ENCODE measurements at regions not wholly inside any gene's neighbourhood (a gene's known extent, or its start where the extent isn't known, plus 50 kb on each side); places are given as distances from the start of the nearest gene placed in this dataset.

DNA sequence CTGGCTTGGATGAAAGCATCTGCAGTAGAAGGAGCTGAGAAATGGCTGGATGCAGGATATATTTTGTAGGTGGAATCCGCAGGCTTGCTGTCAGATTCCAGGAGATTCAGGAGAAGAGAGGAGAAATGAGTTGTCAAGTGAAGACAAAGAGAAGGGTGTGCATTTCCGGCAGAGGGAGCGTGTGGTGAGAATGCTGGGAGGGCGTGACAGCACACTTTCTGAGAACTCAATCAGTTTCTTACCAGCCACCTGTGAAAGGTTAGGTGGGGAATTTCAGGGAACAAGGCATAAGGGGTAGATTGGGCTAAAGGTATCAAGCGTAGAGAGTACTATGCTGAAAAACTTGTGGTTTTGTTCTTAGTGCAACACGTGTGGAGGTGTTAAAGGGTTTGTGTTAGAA lies 199.3 kb upstream of the ANKH start:
- no peaks in the 10 kb centered on the region for H3K9me3 ChIP-seq (ENCODE audit: insufficient read depth in 2 of 2, low read depth in 1 of 2, low read length in 1 of 2)
- H3K9ac ChIP-seq (replicated peaks in 1 of 4; ENCODE audit: extremely low read depth in 1 of 4, low read depth in 3 of 4, low read length in 3 of 4), result no peak overlapping the region
- no peak overlapping the region for H2BK120ac ChIP-seq (replicated peaks; ENCODE audit: low read depth, low read length)
- no peak overlapping the region for H3K27ac ChIP-seq (ENCODE audit: low read depth, low read length)
- no peak for FAIRE-seq
- no peaks in the 10 kb centered on the region for H3K79me1 ChIP-seq (ENCODE audit: low read depth, low read length)
- no peak overlapping the region for H4K91ac ChIP-seq (replicated peaks; ENCODE audit: insufficient read length, low read length)
- no peak overlapping the region for H4K5ac ChIP-seq (ENCODE audit: insufficient read length, low read depth, low read length)
- CTCF ChIA-PET (ENCODE audit: partially characterized antibody), result no interaction called here
- no peak overlapping the region for H3K14ac ChIP-seq (ENCODE audit: insufficient read length)
- H3K18ac ChIP-seq (ENCODE audit: extremely low read depth, low read length), result no peak overlapping the region
- H2BK15ac ChIP-seq (ENCODE audit: low read length), result no peak overlapping the region
- H3K56ac ChIP-seq (replicated peaks; ENCODE audit: insufficient read length, low read depth, low read length), result no peak overlapping the region
- no peak overlapping the region for H2BK5ac ChIP-seq (ENCODE audit: low read depth, low read length)
- H3K4me1 ChIP-seq (replicated peaks in 1 of 4; ENCODE audit: control insufficient read depth in 3 of 4, insufficient read depth in 4 of 4, low read length in 3 of 4), result no peaks in the 10 kb centered on the region
- H3K4me2 ChIP-seq (ENCODE audit: insufficient read depth in 1 of 2, low read depth in 2 of 2, low read length in 2 of 2), result no peak overlapping the region
- H3K4me3 ChIP-seq (ENCODE audit: extremely low read depth in 1 of 4, insufficient read depth in 2 of 4, low read depth in 3 of 4, low read length in 4 of 4), result no peak overlapping the region
- no peak overlapping the region for H2BK12ac ChIP-seq (ENCODE audit: low read depth, low read length)
- no peak overlapping the region for H2AK5ac ChIP-seq (ENCODE audit: low read depth, low read length)
- no peaks in the 10 kb centered on the region for H3K79me2 ChIP-seq (ENCODE audit: control insufficient read depth in 1 of 2, insufficient read depth in 2 of 2, low read length in 2 of 2)
- H3K4ac ChIP-seq (replicated peaks; ENCODE audit: insufficient read length, low read depth, low read length), result no peak overlapping the region
- H2BK20ac ChIP-seq (ENCODE audit: low read length), result no peak overlapping the region
- DNase-seq (ENCODE audit: low read depth in 1 of 2, low spot score in 2 of 2), result no peak
- H3K23me2 ChIP-seq (ENCODE audit: low read depth, low read length), result no peaks in the 10 kb centered on the region
- H3K27me3 ChIP-seq (replicated peaks in 1 of 4; ENCODE audit: control insufficient read depth in 3 of 4, extremely low read depth in 1 of 4, insufficient read depth in 3 of 4, low read length in 3 of 4), result peaks cover 0 to 1% (median 0%) of the 10 kb centered on the region in 4 experiments; a peak in 1 of 7 replicates
- H2AFZ ChIP-seq (ENCODE audit: low read length), result no peak overlapping the region
- no peak overlapping the region for H3K23ac ChIP-seq (ENCODE audit: insufficient read length)
- no peaks in the 10 kb centered on the region for H4K20me1 ChIP-seq (replicated peaks in 1 of 2; ENCODE audit: control insufficient read depth in 1 of 2, insufficient read depth in 2 of 2, low read length in 2 of 2)
- POLR2A ChIA-PET (ENCODE audit: partially characterized antibody), result no interaction called here
- no peak overlapping the region for H4K8ac ChIP-seq (ENCODE audit: extremely low read depth, insufficient read depth, low read length)
- 82% methylated on average over 6 of the region's 6 CpGs; no CpG with 5 or more reads in 1 of the 2 experiments for WGBS, 2 experiments (ENCODE audit: extremely low coverage in 1 of 2, insufficient coverage in 1 of 2, insufficient read length in 1 of 2, insufficient replicate concordance in 2 of 2, low coverage in 1 of 2, low lambda C conversion rate in 2 of 2, missing lambda C conversion rate in 1 of 2)
- H3K36me3 ChIP-seq (ENCODE audit: control insufficient read depth in 2 of 4, insufficient read depth in 4 of 4, low read length in 3 of 4), result no peaks in the 10 kb centered on the region
- TF ChIP-seq HDAC2 (IDR thresholded peaks at IDR 0.05; ENCODE audit: borderline replicate concordance in 1 of 2, low read depth in 2 of 2, low read length in 2 of 2) (no peak), CBX5 (IDR thresholded peaks at IDR 0.05; ENCODE audit: low read depth, low read length) (no peak), BCL11A (IDR thresholded peaks at IDR 0.05; ENCODE audit: low read depth in 2 of 2, low read length in 2 of 2) (no peak), CTBP2 (IDR thresholded peaks at IDR 0.05; ENCODE audit: borderline replicate concordance, insufficient read depth, insufficient read length, low read length) (no peak), KDM4A (IDR thresholded peaks at IDR 0.05; ENCODE audit: low read depth, low read length, severe bottlenecking) (no peak), EZH2 (IDR thresholded peaks at IDR 0.05; ENCODE audit: low read depth, low read length, severe bottlenecking) (no peak), KDM1A (IDR thresholded peaks at IDR 0.05; ENCODE audit: borderline replicate concordance, low read length) (no peak), ATF3 (IDR thresholded peaks at IDR 0.05; ENCODE audit: insufficient read depth, low read depth, low read length) (no peak), JUND (IDR thresholded peaks at IDR 0.05; ENCODE audit: low read length) (no peak), CHD2 (IDR thresholded peaks at IDR 0.05; ENCODE audit: low read length) (no peak), JUN (IDR thresholded peaks at IDR 0.05; ENCODE audit: low read depth, low read length) (no peak), EP300 (IDR thresholded peaks at IDR 0.05; ENCODE audit: borderline replicate concordance in 1 of 2, low read depth in 2 of 2, low read length in 2 of 2) (no peak)
- TF ChIP-seq, protein P1, sequence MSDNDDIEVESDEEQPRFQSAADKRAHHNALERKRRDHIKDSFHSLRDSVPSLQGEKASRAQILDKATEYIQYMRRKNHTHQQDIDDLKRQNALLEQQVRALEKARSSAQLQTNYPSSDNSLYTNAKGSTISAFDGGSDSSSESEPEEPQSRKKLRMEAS (IDR thresholded peaks at IDR 0.05), result no peak

Measured in H1 (cell line).